Right atrium auricular region (tissue), 2 donors: ENCODE measurements at regions not wholly inside any gene's neighbourhood (a gene's known extent, or its start where the extent isn't known, plus 50 kb on each side); places are given as distances from the start of the nearest gene placed in this dataset.

ENCODE experiments used
- DNase-seq: peaks from one replicate; pipeline ENCODE4 v3.0.0-alpha.2; 2019; ENCODE audit warnings: low spot score
- H3K27ac ChIP-seq, 2 donors: fragments of 200-600 bp; sonication (generic); 1 replicate in 1 of 2; 2 replicates in 1 of 2; pipeline ENCODE4 v1.5.1; 2016 to 2019
- H3K27me3 ChIP-seq, 2 donors: fragments of 200-600 bp; sonication (generic); one replicate each; pipeline versions ENCODE4 v1.5.1 to v1.6.0; 2017 to 2019
- H3K36me3 ChIP-seq: fragments of 200-600 bp; sonication (generic); one replicate; pipeline ENCODE4 v1.5.1; 2016
- H3K4me1 ChIP-seq, 2 donors: fragments of 200-600 bp; sonication (generic); one replicate each; pipeline versions ENCODE4 v1.5.1 to v1.6.0; 2017 to 2019
- H3K4me3 ChIP-seq, 2 donors: fragments of 200-600 bp; sonication (generic); 1 replicate in 1 of 2; 2 replicates in 1 of 2; pipeline ENCODE4 v1.5.1; 2017 to 2019; ENCODE audit warnings: mild to moderate bottlenecking in 1 of 2, moderate library complexity in 1 of 2
- H3K9me3 ChIP-seq, 2 donors: fragments of 200-600 bp; sonication (generic); one replicate each; pipeline ENCODE4 v1.5.1; 2019
- CTCF ChIP-seq, 2 donors: fragments of 200-600 bp; sonication (generic); IDR thresholded peaks; one replicate each; pipeline ENCODE4 v1.5.1; 2019; ENCODE audit warnings: antibody characterized with exemption in 2 of 2

- Histone ChIP-seq H3K4me1 (no peaks in the 10 kb centered on the region), H3K9me3 (no peaks in the 10 kb centered on the region), H3K27ac (no peak overlapping the region), H3K27me3 (no peaks in the 10 kb centered on the region), H3K36me3 (no peaks in the 10 kb centered on the region), H3K4me3 (no peak overlapping the region)
- DNase-seq: no peak
- no peak for TF ChIP-seq CTCF (IDR thresholded peaks at IDR 0.05)
Observed at GRCh38 chr9:135010586-135010860, 76.9 kb upstream of the OLFM1 start.

GRCh38 chr9:135010921-135011320, 76.5 kb upstream of the OLFM1 start:
- H3K4me3 ChIP-seq: no peak overlapping the region
- no peaks in the 10 kb centered on the region for H3K4me1 ChIP-seq
- TF ChIP-seq CTCF (IDR thresholded peaks at IDR 0.05): no peak
- H3K27me3 ChIP-seq: no peaks in the 10 kb centered on the region
- no peak for DNase-seq
- H3K9me3 ChIP-seq: no peaks in the 10 kb centered on the region
- no peaks in the 10 kb centered on the region for H3K36me3 ChIP-seq
- no peak overlapping the region for H3K27ac ChIP-seq

- H3K36me3 ChIP-seq: no peaks in the 10 kb centered on the region
- DNase-seq: no peak
- no peak for TF ChIP-seq CTCF (IDR thresholded peaks at IDR 0.05)
- no peak overlapping the region for H3K4me3 ChIP-seq
- H3K9me3 ChIP-seq: no peaks in the 10 kb centered on the region
- H3K27ac ChIP-seq: no peak overlapping the region
- H3K27me3 ChIP-seq: no peaks in the 10 kb centered on the region
- H3K4me1 ChIP-seq: no peaks in the 10 kb centered on the region
Observed at GRCh38 chr9:135012166-135012565, 75.3 kb upstream of the OLFM1 start.

GRCh38 chr9:135014311-135015010, 73.0 kb upstream of the OLFM1 start:
- no peak for TF ChIP-seq CTCF (IDR thresholded peaks at IDR 0.05)
- H3K4me1 ChIP-seq: no peaks in the 10 kb centered on the region
- H3K9me3 ChIP-seq: no peaks in the 10 kb centered on the region
- no peak overlapping the region for H3K4me3 ChIP-seq
- no peaks in the 10 kb centered on the region for H3K27me3 ChIP-seq
- no peaks in the 10 kb centered on the region for H3K36me3 ChIP-seq
- no peak overlapping the region for H3K27ac ChIP-seq
- DNase-seq: no peak

GRCh38 chr9:135015096-135015495, 72.4 kb upstream of the OLFM1 start:
- Histone ChIP-seq H3K4me3 (no peak overlapping the region), H3K27ac (no peak overlapping the region), H3K9me3 (no peaks in the 10 kb centered on the region), H3K36me3 (no peaks in the 10 kb centered on the region), H3K4me1 (no peaks in the 10 kb centered on the region), H3K27me3 (no peaks in the 10 kb centered on the region)
- DNase-seq: no peak
- no peak for TF ChIP-seq CTCF (IDR thresholded peaks at IDR 0.05)

- Histone ChIP-seq H3K4me3 (no peak overlapping the region), H3K9me3 (no peaks in the 10 kb centered on the region), H3K36me3 (no peaks in the 10 kb centered on the region), H3K27ac (no peak overlapping the region), H3K27me3 (no peaks in the 10 kb centered on the region), H3K4me1 (no peaks in the 10 kb centered on the region)
- no peak for DNase-seq
- TF ChIP-seq CTCF (IDR thresholded peaks at IDR 0.05): no peak
Observed at GRCh38 chr9:135015565-135015964, 71.9 kb upstream of the OLFM1 start.
